RCC 7860 (cell line): ENCODE measurements at regions not wholly inside any gene's neighbourhood (a gene's known extent, or its start where the extent isn't known, plus 50 kb on each side); places are given as distances from the start of the nearest gene placed in this dataset.
"Not testable (repeated sequence)": the region's sequence is repeated elsewhere in the genome, so short reads cannot be mapped to it uniquely, and the experiment has no call there.

Experiments used
- DNase-seq: peaks from one replicate; pipeline ENCODE4 v3.0.0-alpha.2; 2015; ENCODE audit warnings: low spot score
- FAIRE-seq: peaks from 2 replicates; lab custom pipeline; 2012; peaks lifted over from hg19 to GRCh38; lab: Jason Lieb, UNC

DNA sequence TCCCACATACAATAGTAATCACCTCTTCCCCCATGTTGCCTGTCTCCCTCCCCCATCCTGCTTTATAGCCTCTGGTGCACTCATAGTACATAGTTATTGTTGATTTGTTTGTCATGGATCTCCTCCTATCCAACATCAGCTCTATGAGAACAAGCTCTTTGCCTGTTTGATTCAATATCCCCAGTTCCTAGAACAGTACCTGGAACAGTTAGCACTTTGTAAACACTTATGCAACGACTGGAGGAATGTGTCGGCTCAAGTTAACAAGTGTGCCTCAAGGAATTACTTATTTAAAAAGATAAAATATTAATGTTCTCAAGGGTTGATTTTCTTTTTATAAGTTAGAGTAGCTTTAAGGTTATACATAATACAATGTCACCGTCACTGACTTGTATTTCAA, 271.6 kb upstream of the KAZN start:
- FAIRE-seq (no peak), DNase-seq (no peak)

DNA sequence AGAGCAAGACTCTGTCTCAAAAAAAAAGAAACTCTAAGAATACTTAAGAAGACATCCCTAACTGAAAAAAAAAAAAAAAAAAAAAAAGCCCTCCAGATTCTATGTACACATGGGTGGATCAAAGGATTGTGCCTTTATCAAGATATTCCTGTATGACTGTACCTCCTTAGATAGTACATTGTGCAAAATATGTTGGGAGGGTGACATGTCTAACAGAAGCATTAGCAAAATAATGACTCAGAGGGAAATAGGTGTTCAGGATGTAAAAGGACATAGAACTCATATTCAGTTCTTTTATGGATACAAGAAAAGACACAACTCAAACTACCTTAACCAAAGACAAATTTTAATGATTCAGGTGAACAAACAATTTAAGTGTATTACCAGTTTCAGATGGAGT, 269.8 kb upstream of the KAZN start:
- FAIRE-seq (no peak), DNase-seq (peak; percentile 23)

DNA sequence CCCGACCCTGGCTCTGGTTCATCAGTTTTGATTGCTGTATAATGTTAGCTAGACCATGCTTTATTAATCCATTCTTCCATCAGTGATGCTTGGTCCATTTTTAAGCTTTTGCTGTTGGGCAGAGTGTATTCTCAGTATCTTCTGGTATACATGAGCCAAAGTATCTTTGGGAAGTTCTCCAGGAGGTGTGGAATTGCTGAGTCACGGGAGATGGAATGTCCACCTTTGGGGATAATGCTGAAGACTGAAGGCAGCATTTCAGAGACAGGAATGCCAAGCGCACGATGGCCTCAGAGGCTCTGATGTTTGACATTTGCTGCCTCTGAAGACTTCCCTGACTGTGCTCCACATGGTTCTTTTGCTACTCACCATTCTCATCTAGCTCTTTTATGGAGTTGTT, 266.3 kb upstream of the KAZN start:
- DNase-seq (no peak), FAIRE-seq (no peak)

DNA sequence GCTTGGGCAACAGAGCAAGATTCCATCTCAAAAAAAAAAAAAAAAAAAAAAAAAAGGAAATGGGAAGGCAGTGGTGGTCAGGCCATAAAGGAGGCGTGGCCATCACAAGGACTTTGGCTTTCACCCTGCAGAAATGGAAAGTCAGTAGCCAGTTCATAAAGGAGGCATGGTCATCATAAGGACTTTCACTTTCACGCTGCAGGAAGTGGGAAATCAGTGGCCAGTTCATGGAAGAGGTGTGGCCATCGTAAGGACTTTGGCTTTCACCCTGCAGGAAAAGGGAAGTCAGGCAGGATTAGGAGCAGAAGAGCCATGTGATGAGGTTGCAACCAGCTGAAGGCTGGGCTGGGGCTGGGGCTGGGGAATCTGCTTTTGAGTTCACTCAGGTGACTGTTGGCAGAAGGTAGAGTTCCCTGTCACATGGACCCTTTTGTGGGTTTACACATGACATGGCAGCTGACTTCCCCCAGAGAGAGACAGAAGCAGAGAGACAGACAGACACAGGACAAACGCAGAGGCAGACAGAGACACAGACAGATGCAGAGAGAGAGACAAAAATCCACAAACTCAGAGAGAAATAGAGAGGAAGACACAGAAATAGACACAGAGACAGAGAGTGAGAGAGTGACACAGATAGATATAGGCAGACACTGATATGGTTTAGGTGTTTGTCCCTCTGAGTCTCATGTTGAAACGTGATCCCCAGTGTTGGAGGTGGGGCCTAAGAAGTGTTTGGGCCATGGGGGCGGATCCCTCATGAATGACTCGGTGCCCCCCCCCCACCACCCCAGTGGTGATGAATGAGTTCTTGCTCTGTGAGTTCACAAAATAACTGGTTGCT, 263.9 kb upstream of the KAZN start:
- DNase-seq (no peak), FAIRE-seq (no peak)

DNA sequence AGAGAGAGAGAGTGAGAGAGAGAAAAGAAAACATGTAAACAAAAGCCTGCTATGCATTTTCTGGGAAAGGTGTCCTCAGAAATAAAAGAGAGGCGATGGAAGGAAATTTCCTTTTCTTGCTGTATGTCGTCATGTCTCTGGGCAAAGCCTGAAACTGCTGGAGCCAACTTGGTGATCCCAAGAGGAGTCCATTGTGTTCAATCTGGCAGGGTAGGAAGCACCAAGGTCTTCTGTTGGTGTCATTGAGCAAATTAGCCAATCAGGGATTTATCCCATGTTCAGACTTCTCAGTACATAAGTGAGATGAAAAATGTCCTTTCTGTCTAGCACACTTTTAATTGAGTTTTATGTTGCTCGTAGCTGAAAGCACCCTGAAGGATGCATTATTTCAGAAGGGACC, 260.0 kb upstream of the KAZN start:
- no peak for FAIRE-seq
- no peak for DNase-seq

DNA sequence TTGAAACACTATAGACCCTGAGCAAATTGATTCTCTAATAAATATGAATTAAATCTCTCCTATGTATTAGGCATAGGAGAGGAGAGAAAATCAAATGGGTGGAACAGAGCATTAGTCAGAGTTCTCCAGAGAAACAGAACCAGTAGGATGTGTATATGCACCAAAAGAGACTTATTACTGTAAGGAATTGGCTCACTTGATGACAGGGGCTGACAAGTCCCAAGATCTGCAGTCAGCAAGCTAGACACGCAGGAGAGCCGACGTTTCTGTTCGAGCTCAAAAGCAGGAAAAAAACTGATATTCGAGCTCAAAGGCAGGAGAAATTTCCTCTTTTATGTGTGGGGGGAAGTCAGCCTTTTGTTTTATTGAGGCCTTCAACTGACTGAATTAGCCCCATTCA, 259.2 kb upstream of the KAZN start:
- FAIRE-seq, result no peak

DNA sequence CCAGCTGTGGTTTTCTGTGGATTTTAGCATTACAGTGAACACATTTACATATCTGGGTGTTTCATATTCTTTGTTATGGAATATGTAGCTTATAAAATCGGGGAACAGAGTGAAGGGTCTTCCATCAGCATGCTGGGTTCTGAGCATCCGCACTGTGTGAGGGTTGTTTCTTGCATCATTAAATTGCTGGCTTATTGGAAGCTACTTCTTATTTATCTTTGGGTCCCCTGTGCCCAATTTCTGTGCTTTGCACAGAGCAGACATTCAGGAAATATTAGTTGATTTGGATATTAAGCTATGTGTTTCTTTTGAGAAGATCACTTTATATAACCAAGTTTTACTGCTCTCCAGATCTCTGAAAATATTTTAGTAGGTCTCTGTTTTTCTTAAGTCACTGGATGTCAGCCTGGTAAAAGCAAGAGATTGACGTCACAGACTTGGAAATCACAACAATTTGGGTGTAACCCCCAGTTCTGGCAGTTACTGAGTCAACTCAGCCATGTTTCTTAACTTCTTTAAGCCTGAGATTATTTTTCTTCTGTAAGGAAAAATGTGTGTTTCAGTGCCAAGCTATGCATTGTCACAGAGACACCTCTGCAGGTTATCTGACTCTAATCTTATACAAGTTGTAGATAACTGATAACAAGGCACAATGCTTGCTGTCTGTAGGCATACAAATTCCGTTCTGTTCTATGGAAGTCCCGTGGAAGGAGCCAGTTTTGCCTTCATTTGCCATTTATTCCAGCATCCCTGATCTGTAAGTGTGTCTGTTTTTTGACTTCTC, 258.3 kb upstream of the KAZN start:
- no peak for FAIRE-seq
- no peak for DNase-seq

More for the DNA sequence above, 259.2 kb upstream of the KAZN start:
- DNase-seq, result no peak

DNA sequence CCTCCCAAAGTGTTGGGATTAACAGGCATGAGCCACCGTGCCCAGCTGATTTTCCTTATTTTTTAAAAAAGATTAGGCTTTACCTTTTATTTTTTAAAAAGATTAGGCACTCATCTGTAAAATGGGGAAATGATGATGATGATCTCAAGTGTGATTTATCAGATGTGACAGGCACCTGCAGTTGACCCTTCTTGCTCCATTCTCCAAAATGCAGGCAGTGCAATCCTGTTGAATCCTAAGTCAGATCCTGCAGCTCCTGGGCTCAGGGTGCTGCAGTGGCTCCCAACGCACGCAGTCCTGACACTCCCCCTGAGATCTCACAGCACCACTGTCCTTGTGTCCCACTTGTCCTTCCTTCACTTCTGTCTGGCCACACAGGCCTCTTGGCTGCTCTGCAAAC, 257.3 kb upstream of the KAZN start:
- no peak for DNase-seq
- no peak for FAIRE-seq

DNA sequence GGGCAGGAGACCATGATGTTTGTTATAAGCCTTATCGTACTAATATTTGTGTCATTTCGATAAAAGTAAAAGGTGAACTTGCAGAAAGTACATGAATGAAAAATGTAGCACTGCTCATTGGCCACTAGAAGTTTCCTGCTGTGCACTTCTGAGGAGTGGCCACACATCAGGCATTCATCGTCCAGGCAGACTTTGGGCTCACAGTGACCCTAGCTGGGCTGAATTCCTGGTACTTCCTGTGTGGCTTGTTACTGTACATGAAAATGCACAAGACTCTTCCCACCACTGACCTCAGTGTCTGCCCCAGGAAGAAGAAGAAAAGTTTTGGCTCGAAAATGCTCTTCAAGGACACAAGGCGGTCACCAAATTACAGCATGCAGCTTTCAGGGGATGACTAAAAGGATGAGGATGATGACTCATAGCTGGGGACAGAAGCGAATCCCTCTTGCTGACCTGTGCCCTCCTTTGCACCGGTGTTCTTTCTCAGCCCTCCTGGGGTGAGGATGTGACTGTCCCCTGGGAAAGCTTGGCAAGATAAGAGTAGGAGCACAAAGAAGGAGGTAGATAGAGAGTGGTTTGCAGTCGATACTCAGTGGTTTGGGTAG, 252.4 kb upstream of the KAZN start:
- peak; percentile 94 for FAIRE-seq
- peak; percentile 96 for DNase-seq

DNA sequence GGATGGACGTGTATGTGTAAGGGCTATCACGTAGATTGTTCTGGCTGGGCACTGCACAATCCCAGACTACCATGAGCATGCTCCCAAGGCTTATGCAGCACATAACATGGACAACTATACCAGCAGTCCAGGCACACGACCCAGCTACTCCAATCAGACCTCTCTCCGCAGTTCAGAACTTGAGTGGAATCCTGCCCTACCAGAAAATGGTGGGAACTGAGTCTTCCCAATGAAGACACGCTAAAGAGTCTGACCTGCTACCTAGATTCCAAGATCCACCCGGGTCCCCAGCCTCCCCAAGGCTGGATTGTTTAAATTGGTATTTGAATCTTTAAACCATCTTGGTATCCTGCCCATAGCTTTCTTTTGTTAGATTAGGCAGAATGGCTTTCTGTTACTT, 251.3 kb upstream of the KAZN start:
- no peak for FAIRE-seq
- DNase-seq, result no peak

DNA sequence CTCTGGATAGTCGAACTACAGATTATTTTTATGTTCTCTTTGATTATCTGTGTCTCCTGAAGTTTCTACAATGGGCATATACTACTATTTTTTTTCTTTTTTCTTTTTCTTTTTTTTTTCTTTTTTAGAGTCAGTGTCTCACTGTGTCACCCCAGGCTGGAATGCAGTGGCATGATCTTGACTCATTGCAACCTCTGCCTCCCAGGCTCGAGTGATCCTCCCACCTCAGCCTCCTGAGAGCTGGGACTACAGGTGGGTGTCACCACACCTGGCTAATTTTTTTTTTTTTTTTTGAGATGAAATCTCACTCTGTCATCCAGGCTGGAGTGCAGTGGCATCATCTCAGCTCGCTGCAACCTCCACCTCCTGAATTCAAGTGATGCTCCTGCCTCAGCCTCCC, 250.7 kb upstream of the KAZN start:
- no peak for DNase-seq
- FAIRE-seq, result no peak

DNA sequence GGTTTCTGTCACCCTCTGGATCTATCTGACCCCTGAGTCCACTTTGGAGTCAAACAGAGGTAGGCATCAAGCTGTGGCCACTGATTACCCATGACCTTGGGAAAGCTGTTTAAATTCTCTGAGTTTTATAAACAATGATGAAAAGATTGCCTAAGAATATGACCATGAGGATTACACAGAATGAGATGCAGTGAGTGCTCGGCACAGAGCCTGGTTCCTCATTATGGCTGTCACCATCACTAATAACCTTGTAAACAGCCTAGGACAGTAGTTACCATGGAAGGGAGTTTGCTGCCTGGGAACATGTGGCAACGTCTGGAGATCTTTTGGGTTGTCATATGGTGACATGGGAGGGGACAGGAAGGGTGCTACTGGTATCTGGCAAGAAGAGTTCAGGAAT, 248.3 kb upstream of the KAZN start:
- no peak for DNase-seq
- FAIRE-seq, result no peak

DNA sequence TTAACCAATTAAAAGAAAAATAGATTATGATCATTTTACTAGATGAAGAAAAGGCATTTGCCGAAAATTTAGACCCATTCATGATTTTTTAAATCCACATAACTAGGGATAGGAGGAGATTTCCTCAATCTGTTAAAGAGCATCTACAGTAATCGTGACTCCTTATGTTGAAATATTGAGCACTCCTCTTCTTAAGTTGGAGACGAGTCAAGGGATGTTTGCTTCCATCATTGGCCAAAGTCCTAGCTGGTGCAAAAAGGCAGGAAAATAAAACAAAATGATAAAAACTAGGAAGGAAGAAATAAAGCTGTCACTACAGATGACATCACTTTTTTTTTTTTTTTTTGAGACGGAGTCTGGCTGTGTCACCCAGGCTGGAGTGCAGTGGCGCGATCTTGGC, 245.6 kb upstream of the KAZN start:
- FAIRE-seq (no peak), DNase-seq (no peak)

DNA sequence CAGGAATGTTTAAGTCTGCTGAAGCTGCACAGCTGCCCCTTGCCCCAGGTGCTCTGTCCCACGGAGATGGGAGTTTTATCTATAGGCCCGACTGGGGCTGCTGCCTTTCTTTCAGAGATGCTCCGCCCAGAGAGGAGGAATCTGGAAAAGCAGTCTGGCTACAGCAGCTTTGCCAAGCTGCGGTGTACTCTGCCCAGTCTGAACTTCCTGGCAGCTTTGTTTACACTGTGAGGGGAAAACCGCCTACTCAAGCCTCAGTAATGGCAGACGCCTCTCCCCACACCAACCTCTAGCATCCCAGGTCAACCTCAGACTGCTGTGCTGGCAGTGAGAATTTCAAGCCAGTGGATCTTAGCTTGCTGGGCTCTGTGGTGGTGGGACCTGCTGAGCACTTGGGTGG, 237.5 kb upstream of the KAZN start:
- not testable (repeated sequence) for FAIRE-seq

DNA sequence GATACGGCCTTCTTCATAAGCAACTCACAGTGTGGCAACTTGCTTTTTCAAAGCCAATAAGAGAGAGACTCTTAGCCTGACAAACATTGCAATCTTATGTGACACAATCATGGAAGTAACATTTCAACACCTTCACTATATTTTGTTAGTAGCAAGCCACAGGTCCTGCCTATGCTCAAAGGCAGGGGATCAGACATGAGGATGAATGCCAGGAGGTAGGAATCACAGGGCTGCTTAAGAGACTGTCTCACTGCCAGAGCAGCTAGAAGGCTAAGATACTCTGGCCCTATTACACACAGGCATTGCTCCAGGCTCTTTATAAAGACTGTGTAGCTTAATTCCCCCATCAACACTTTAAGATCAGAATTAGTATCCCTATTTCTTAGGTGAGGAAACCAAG, 236.2 kb upstream of the KAZN start:
- no peak for DNase-seq
- no peak for FAIRE-seq

More for the DNA sequence above, 237.5 kb upstream of the KAZN start:
- peak; percentile 50 for DNase-seq

DNA sequence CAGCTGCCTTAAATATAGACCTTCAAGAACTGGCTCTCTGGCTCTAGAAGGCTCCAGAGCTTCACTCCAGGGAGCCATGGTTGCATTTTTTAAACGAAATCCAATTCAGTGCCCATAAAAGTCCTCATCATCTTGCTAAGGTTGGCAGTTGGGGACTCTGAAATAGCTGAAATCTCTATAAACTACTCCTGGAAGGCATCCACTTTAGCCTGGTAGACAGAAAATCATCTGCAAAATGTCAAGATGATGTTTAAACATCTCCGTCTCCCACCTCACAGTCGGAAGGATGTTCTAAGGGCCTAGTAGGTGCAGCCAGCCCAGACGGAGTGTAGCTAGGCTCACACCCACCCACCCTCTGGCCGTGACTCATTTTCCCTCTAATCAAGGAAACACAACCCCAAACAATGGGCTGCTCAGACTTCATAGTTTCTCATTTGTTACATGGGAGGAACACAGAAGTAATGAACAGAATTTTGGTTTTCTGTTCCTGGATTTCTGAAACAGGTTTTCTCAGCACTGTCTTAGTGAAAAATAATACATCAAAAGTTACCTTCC, 235.4 kb upstream of the KAZN start:
- DNase-seq, result no peak
- FAIRE-seq, result no peak

DNA sequence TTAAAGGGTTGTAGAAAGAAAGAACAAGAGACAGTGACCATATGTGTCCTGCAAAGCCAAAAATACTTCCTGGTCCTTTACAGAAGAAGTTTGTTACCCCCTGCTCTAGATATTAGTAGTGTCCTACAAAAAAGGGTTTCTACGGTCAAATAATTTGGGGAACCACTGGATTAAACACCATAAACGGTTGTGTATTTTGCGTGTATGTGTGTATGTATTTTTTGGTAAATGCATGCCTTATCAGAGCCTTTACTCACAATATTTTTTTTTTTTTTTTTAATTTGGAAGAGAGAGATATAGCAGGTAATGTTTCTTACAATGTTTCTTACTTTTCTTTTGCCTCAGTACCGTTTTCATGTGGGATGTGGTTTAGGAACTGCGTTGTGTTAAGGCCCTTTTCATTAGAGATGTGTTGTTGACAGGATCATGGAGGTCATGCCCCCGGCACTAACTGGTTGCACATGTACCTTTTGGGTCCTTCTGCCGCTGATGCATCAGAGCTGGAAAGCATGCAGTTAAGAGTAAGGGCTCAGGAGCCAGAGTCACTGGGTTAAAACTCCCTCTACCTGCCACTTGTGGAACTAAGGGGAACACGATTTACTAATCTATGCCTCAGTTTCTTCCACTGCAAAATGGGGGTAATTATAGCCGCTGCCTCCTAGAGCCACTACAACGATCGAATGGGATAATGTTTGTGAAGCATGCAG, 234.6 kb upstream of the KAZN start:
- DNase-seq (no peak), FAIRE-seq (no peak)

DNA sequence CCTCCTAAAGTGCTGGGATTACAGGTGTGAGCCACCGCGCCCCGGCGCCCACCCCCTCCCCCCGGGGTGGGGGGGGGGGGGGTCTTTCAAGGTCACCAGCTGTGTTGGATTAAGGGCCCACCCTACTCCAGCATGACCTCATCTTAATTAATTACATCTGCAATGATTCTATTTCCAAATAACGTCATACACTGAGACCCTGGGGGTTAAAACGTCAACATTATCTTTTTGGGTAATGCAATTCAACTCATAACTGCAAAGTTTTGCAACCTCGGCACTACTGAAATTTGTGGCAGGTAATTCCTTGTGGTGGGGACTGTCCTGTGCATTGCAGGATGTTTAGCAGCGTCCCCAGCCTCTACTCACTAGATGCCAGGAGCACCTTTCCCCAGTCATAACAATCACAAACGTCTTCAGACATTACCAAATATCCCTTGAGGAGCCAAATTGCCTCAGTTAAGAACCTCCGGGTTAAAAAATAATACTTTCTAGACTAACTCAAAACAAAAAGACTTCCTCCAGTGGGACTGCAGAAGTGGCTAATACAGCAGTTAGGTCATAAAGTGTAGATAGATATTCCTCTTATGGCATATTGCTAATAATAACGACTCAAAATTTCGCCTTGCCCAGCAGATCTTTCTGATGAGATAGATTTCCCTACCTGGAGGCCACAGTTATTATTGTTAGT, 233.0 kb upstream of the KAZN start:
- no peak for DNase-seq
- FAIRE-seq, result no peak

DNA sequence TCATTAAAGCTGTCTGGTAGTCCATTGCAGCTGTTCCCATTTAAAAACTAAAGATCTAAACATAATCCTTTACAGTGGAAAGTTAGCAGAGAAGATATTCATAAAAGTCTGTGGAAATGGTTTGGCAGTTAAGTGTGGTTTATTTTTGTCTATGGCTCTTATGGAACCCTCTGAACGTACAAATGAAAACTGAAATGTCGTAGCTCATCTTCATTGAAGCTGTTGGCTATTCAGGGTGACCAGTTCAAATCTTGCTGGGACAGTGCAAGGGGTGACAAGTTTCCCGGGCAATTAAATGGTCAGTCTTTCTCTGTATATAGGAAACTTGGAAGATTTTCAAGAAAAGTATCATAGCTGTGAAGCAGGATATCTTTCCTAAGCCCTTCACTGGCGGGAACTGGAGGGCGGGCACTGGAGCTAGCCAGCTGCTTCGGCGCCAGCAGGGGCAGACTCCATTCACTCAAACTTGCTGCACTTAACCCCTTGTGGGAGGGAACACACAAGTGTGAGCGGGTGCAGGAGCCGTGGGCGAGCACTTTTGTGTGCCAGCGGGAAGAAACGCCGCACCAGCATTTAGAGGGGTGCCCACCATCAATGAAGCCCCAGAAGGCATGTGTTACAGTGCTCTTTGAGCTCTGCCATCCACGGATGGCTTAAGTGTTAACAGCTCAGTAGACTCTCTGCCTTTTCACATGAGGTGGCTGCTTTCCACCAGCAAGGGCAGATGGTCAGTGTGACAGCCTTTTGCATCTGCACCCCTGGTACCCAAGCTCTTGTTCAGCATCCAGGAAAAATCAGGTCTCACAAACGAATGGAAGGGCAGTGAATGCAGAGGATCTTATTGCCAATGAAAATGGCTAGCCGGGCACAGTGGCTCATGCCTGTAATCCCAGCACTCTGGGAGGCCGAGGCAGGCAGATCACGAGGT, 232.1 kb upstream of the KAZN start:
- DNase-seq (no peak), FAIRE-seq (no peak)
